Activated CD8-positive, alpha-beta T cell treated with anti-CD3 and anti-CD28 coated beads for 36 hours (primary cell): ENCODE measurements at regions not wholly inside any gene's neighbourhood (a gene's known extent, or its start where the extent isn't known, plus 50 kb on each side); places are given as distances from the start of the nearest gene placed in this dataset.

Experiments
- ATAC-seq: fragments of 200-7000 bp; cut with Tn5 transposase; one replicate; pipeline ENCODE4 v1.10.0; 2021; ENCODE audit warnings: mild to moderate bottlenecking, moderate library complexity
- CTCF ChIA-PET: fragments of 350-600 bp; sonication (Branson Sonifier 250); formaldehyde crosslinking; loops from one replicate; lab custom pipeline; 2021; ENCODE audit warnings: antibody characterized with exemption; lab: Charles Lee
- POLR2A ChIA-PET: fragments of 350-600 bp; sonication (Branson Sonifier 250); formaldehyde crosslinking; loops from one replicate; lab custom pipeline; 2021; ENCODE audit warnings: antibody characterized with exemption; lab: Charles Lee
- DNase-seq: peaks from one replicate; pipeline ENCODE4 v3.0.0-alpha.2; 2020
- H3K27ac Mint-ChIP-seq: one replicate; pipeline ENCODE4 v1.8.0; 2021; ENCODE audit warnings: mild to moderate bottlenecking, mixed read lengths
- H3K27me3 Mint-ChIP-seq: one replicate; pipeline ENCODE4 v1.8.0; 2021; ENCODE audit warnings: mixed read lengths
- H3K36me3 Mint-ChIP-seq: one replicate; pipeline ENCODE4 v1.8.0; 2021; ENCODE audit warnings: low read depth, mixed read lengths
- H3K4me1 Mint-ChIP-seq: one replicate; pipeline ENCODE4 v1.8.0; 2021; ENCODE audit warnings: low read depth, mixed read lengths
- H3K4me3 Mint-ChIP-seq: one replicate; pipeline ENCODE4 v1.8.0; 2021; ENCODE audit warnings: mild to moderate bottlenecking, moderate library complexity, mixed read lengths
- H3K9me3 Mint-ChIP-seq: one replicate; pipeline ENCODE4 v1.8.0; 2021; ENCODE audit warnings: mixed read lengths
- intact Hi-C: fragments of 100-400 bp; cut with micrococcal nuclease; formaldehyde crosslinking; loops from one replicate; pipeline ENCODE4 v1.10.0; 2022
- TF ChIP-seq, protein P1 (sequence below): fragments of 200-600 bp; IDR thresholded peaks from one replicate; pipeline ENCODE4 v1.8.0; 2022; ENCODE audit warnings: antibody characterized with exemption, mild to moderate bottlenecking

DNA sequence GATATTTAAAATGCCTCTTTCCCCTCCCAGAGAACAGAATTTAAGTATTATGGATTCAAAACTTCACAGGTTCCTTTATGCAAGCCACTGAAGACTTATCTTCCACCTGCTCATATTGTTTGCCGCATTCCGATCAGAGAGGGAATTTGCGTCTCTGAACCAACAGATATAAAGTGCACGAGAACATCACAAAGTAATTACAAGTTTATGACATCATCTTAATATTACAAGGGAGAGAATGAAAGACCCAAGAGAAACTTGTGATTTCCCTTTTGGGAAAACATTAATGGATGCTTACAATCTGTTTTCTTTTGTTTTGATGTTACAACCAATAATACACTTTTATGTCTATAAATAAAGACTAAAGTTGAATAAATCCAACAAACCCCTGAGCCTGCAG lies 631.0 kb downstream of the BCL11A start:
- ATAC-seq (no peak), DNase-seq (no peak)
- Mint-ChIP-seq H3K27ac (no peak overlapping the region), H3K4me1 (peaks cover 15% of the 10 kb centered on the region), H3K9me3 (no peaks in the 10 kb centered on the region), H3K27me3 (no peaks in the 10 kb centered on the region), H3K4me3 (no peak overlapping the region), H3K36me3 (no peaks in the 10 kb centered on the region)
- intact Hi-C loops = no loop called here
- ChIA-PET POLR2A (no interaction called here), CTCF (no interaction called here)
- TF ChIP-seq, protein P1, sequence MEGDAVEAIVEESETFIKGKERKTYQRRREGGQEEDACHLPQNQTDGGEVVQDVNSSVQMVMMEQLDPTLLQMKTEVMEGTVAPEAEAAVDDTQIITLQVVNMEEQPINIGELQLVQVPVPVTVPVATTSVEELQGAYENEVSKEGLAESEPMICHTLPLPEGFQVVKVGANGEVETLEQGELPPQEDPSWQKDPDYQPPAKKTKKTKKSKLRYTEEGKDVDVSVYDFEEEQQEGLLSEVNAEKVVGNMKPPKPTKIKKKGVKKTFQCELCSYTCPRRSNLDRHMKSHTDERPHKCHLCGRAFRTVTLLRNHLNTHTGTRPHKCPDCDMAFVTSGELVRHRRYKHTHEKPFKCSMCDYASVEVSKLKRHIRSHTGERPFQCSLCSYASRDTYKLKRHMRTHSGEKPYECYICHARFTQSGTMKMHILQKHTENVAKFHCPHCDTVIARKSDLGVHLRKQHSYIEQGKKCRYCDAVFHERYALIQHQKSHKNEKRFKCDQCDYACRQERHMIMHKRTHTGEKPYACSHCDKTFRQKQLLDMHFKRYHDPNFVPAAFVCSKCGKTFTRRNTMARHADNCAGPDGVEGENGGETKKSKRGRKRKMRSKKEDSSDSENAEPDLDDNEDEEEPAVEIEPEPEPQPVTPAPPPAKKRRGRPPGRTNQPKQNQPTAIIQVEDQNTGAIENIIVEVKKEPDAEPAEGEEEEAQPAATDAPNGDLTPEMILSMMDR = no peak

DNA sequence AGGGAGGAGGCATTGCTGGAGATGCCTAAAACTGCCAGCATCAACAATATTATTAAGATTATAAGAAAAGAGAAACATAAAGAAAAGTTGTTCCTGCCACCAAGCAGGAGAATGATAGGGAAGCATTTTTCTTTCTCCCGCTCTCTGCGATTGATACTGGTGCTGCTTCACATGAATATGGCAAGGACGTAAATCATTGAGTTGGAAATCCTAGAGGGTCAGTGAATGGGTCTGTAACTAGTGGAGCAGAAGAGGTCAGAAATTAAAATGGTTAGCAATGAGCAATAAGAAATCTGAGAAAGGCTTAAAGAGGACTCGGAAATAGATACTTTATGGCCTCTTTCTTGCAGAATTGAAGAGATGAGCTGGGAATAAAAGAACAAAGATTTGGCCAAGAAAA lies 631.7 kb downstream of the BCL11A start:
- H3K36me3 Mint-ChIP-seq = no peaks in the 10 kb centered on the region
- H3K4me3 Mint-ChIP-seq = no peak overlapping the region
- DNase-seq = no peak
- H3K4me1 Mint-ChIP-seq = peaks cover 15% of the 10 kb centered on the region
- ChIA-PET CTCF (no interaction called here), POLR2A (interaction anchor here (1.0 kb wide), 1 partner anchor 14 kb away, joined by 3 read pairs; no protein-coding TSS in a partner anchor)
- ATAC-seq = no peak
- no peak overlapping the region for H3K27ac Mint-ChIP-seq
- TF ChIP-seq, protein P1 = no peak
- intact Hi-C loops = no loop called here
- H3K9me3 Mint-ChIP-seq = no peaks in the 10 kb centered on the region
- H3K27me3 Mint-ChIP-seq = no peaks in the 10 kb centered on the region

DNA sequence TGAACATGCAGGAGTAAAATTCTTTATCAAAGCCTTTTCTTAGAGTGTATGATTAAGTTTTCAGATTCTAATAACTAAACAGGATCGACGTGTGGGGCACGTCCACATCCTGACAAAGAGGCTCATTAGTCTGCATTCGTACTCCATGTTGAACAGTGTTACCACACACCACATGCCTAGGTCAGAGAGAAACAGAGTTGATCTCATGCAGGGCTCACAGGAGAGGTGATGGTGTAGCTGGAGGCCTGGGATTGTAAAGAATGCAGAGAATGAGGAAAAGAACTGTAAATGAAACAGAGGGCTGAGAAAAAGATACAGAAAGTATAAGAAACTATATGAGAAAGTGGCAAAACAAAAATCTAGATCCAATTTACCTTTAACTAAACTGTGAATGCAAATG lies 632.5 kb downstream of the BCL11A start:
- Mint-ChIP-seq H3K4me3 (no peak overlapping the region), H3K27ac (no peak overlapping the region), H3K36me3 (no peaks in the 10 kb centered on the region), H3K9me3 (no peaks in the 10 kb centered on the region), H3K4me1 (peaks cover 15% of the 10 kb centered on the region), H3K27me3 (no peaks in the 10 kb centered on the region)
- DNase-seq = no peak
- CTCF ChIA-PET = no interaction called here
- intact Hi-C loops = no loop called here
- no peak for ATAC-seq
- POLR2A ChIA-PET = interaction anchor here (1.0 kb wide), 1 partner anchor 14 kb away, joined by 3 read pairs; no protein-coding TSS in a partner anchor
- TF ChIP-seq, protein P1 = no peak

DNA sequence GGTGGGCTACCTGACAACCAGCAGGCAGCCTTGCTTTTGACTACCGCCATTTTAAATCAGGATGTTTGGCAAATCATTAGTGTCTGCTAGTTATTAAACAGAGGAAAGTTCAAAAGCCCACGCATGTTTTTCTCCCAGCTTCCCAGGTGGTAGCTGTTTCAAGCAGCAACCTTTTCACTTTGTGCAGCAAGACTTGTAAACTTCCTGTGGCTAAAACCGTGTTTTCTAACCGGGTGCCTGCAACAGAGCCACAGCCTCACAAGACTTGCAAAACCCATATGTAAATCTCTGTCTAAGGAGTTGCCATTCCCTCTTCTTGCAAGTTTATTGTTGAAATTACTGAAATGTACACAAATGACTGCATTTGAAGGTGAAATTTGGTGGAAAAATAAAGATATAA lies 633.1 kb downstream of the BCL11A start:
- no peaks in the 10 kb centered on the region for H3K9me3 Mint-ChIP-seq
- H3K27ac Mint-ChIP-seq = no peak overlapping the region
- H3K4me1 Mint-ChIP-seq = peaks cover 15% of the 10 kb centered on the region
- no peaks in the 10 kb centered on the region for H3K36me3 Mint-ChIP-seq
- CTCF ChIA-PET = no interaction called here
- TF ChIP-seq, protein P1 = no peak
- DNase-seq (no peak), ATAC-seq (no peak)
- POLR2A ChIA-PET = no interaction called here
- H3K4me3 Mint-ChIP-seq = no peak overlapping the region
- no peaks in the 10 kb centered on the region for H3K27me3 Mint-ChIP-seq
- intact Hi-C loops = no loop called here

DNA sequence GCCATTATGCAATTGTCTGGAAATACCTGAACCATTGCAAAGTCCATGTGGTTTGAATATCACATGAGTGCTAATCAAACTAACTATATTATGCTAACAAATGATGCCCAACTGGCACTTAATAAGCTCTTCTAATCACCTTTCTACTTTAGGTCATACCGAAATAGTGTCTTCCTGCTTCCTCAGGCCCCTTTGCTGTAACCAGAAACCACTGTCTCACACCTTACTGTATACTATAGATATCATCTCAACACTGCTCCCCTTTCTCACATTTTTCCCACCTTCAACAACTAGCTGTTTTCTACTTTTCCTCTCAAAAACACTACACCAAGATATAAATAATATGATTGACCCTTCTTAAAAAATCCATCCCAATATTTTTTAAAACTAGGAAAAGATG lies 633.9 kb downstream of the BCL11A start:
- TF ChIP-seq, protein P1 = no peak
- no peaks in the 10 kb centered on the region for H3K36me3 Mint-ChIP-seq
- H3K27ac Mint-ChIP-seq = no peak overlapping the region
- H3K4me1 Mint-ChIP-seq = peaks cover 15% of the 10 kb centered on the region
- ChIA-PET POLR2A (no interaction called here), CTCF (no interaction called here)
- no peaks in the 10 kb centered on the region for H3K27me3 Mint-ChIP-seq
- no peak for ATAC-seq
- H3K9me3 Mint-ChIP-seq = no peaks in the 10 kb centered on the region
- intact Hi-C loops = no loop called here
- DNase-seq = no peak
- no peak overlapping the region for H3K4me3 Mint-ChIP-seq
